ENCODE measurements at regions not wholly inside any gene's neighbourhood (a gene's known extent, or its start where the extent isn't known, plus 50 kb on each side); places are given as distances from the start of the nearest gene placed in this dataset.

- WGBS, 2 donors (ENCODE audit: extremely low coverage in 2 of 2, insufficient read length in 2 of 2, insufficient replicate concordance in 1 of 2), result no CpG with 5 or more reads among the region's 6 CpGs
- Histone ChIP-seq H2BK120ac (ENCODE audit: low read depth, low read length) (no peak overlapping the region), H2AK5ac (ENCODE audit: low read depth, low read length) (no peak overlapping the region), H2BK5ac (ENCODE audit: low read length) (no peak overlapping the region), H3K27ac (replicated peaks; ENCODE audit: low read length) (no peak overlapping the region), H3K36me3 (replicated peaks in 1 of 2; ENCODE audit: control insufficient read depth in 2 of 2, insufficient read depth in 2 of 2, low read length in 2 of 2) (no peaks in the 10 kb centered on the region), H3K18ac (ENCODE audit: low read length) (no peak overlapping the region), H3K23ac (ENCODE audit: low read depth, low read length, poor library complexity) (no peak overlapping the region), H4K8ac (ENCODE audit: low read depth, low read length) (no peak overlapping the region), H3K27me3 (ENCODE audit: control insufficient read depth in 3 of 3, insufficient read depth in 3 of 3, low read depth in 1 of 3, low read length in 3 of 3) (no peaks in the 10 kb centered on the region), H3K14ac (ENCODE audit: low read length) (no peak overlapping the region), H2BK12ac (ENCODE audit: low read length) (no peak overlapping the region), H3K4me1 (ENCODE audit: control insufficient read depth in 2 of 2, insufficient read depth in 1 of 2, low read depth in 1 of 2, low read length in 2 of 2) (peaks cover 1 to 4% of the 10 kb centered on the region in 2 donors), H3K4me2 (ENCODE audit: insufficient read depth, low read length, poor library complexity, severe bottlenecking) (no peak overlapping the region), H3K9me3 (replicated peaks in 1 of 2; ENCODE audit: control insufficient read depth in 2 of 2, insufficient read depth in 1 of 2, low read depth in 1 of 2, low read length in 2 of 2) (no peaks in the 10 kb centered on the region), H3K4ac (ENCODE audit: low read length) (no peak overlapping the region), H3K79me1 (ENCODE audit: low read depth, low read length) (no peaks in the 10 kb centered on the region), H3K9ac (ENCODE audit: low read depth, low read length, poor library complexity) (no peak overlapping the region), H4K91ac (ENCODE audit: low read depth, low read length, poor library complexity) (no peak overlapping the region), H3K4me3 (ENCODE audit: low read length in 2 of 2) (no peak overlapping the region), H2AFZ (ENCODE audit: low read length) (no peak overlapping the region), H2BK15ac (ENCODE audit: low read length) (no peak overlapping the region)
- DNase-seq (ENCODE audit: low spot score), result no peak
These were observed 59.6 kb upstream of the IQSEC1 start for GRCh38 chr3:13132731-13133410.

- H3K23ac ChIP-seq (ENCODE audit: low read depth, low read length, poor library complexity), result no peak overlapping the region
- H3K9ac ChIP-seq (ENCODE audit: low read depth, low read length, poor library complexity), result no peak overlapping the region
- H3K18ac ChIP-seq (ENCODE audit: low read length), result no peak overlapping the region
- H3K79me1 ChIP-seq (ENCODE audit: low read depth, low read length), result no peaks in the 10 kb centered on the region
- H3K4ac ChIP-seq (ENCODE audit: low read length), result no peak overlapping the region
- no peaks in the 10 kb centered on the region for H3K36me3 ChIP-seq (replicated peaks in 1 of 2; ENCODE audit: control insufficient read depth in 2 of 2, insufficient read depth in 2 of 2, low read length in 2 of 2)
- no peak overlapping the region for H2AK5ac ChIP-seq (ENCODE audit: low read depth, low read length)
- no peak for DNase-seq (ENCODE audit: low spot score)
- no peak overlapping the region for H2BK15ac ChIP-seq (ENCODE audit: low read length)
- no peak overlapping the region for H3K4me3 ChIP-seq (ENCODE audit: low read length in 2 of 2)
- no peak overlapping the region for H3K14ac ChIP-seq (ENCODE audit: low read length)
- no peaks in the 10 kb centered on the region for H3K27me3 ChIP-seq (ENCODE audit: control insufficient read depth in 3 of 3, insufficient read depth in 3 of 3, low read depth in 1 of 3, low read length in 3 of 3)
- no peak overlapping the region for H4K8ac ChIP-seq (ENCODE audit: low read depth, low read length)
- no peak overlapping the region for H3K4me2 ChIP-seq (ENCODE audit: insufficient read depth, low read length, poor library complexity, severe bottlenecking)
- no peak overlapping the region for H2AFZ ChIP-seq (ENCODE audit: low read length)
- H2BK120ac ChIP-seq (ENCODE audit: low read depth, low read length), result no peak overlapping the region
- no peak overlapping the region for H2BK12ac ChIP-seq (ENCODE audit: low read length)
- H2BK5ac ChIP-seq (ENCODE audit: low read length), result no peak overlapping the region
- no peak overlapping the region for H3K27ac ChIP-seq (replicated peaks; ENCODE audit: low read length)
- H3K9me3 ChIP-seq (replicated peaks in 1 of 2; ENCODE audit: control insufficient read depth in 2 of 2, insufficient read depth in 1 of 2, low read depth in 1 of 2, low read length in 2 of 2), result no peaks in the 10 kb centered on the region
- H3K4me1 ChIP-seq (ENCODE audit: control insufficient read depth in 2 of 2, insufficient read depth in 1 of 2, low read depth in 1 of 2, low read length in 2 of 2), result peaks cover 0 to 4% of the 10 kb centered on the region in 2 donors
- no peak overlapping the region for H4K91ac ChIP-seq (ENCODE audit: low read depth, low read length, poor library complexity)
- no CpG with 5 or more reads among the region's 4 CpGs for WGBS, 2 donors (ENCODE audit: extremely low coverage in 2 of 2, insufficient read length in 2 of 2, insufficient replicate concordance in 1 of 2)
These were observed 59.1 kb upstream of the IQSEC1 start for GRCh38 chr3:13132281-13132680.

GRCh38 chr3:13130464-13131193, 57.4 kb upstream of the IQSEC1 start:
- WGBS, 2 donors (ENCODE audit: extremely low coverage in 2 of 2, insufficient read length in 2 of 2, insufficient replicate concordance in 1 of 2), result no CpG with 5 or more reads among the region's 3 CpGs
- no peak overlapping the region for H3K23ac ChIP-seq (ENCODE audit: low read depth, low read length, poor library complexity)
- H3K79me1 ChIP-seq (ENCODE audit: low read depth, low read length), result no peaks in the 10 kb centered on the region
- H2BK120ac ChIP-seq (ENCODE audit: low read depth, low read length), result no peak overlapping the region
- no peak overlapping the region for H2AK5ac ChIP-seq (ENCODE audit: low read depth, low read length)
- no peak overlapping the region for H3K4ac ChIP-seq (ENCODE audit: low read length)
- H3K4me3 ChIP-seq (ENCODE audit: low read length in 2 of 2), result no peak overlapping the region
- H3K18ac ChIP-seq (ENCODE audit: low read length), result no peak overlapping the region
- no peak overlapping the region for H3K27ac ChIP-seq (replicated peaks; ENCODE audit: low read length)
- no peaks in the 10 kb centered on the region for H3K36me3 ChIP-seq (replicated peaks in 1 of 2; ENCODE audit: control insufficient read depth in 2 of 2, insufficient read depth in 2 of 2, low read length in 2 of 2)
- H3K14ac ChIP-seq (ENCODE audit: low read length), result no peak overlapping the region
- H3K4me1 ChIP-seq (ENCODE audit: control insufficient read depth in 2 of 2, insufficient read depth in 1 of 2, low read depth in 1 of 2, low read length in 2 of 2), result peaks cover 0 to 1% of the 10 kb centered on the region in 2 donors
- no peaks in the 10 kb centered on the region for H3K27me3 ChIP-seq (ENCODE audit: control insufficient read depth in 3 of 3, insufficient read depth in 3 of 3, low read depth in 1 of 3, low read length in 3 of 3)
- no peak overlapping the region for H2BK5ac ChIP-seq (ENCODE audit: low read length)
- no peak overlapping the region for H2BK15ac ChIP-seq (ENCODE audit: low read length)
- no peak overlapping the region for H3K9ac ChIP-seq (ENCODE audit: low read depth, low read length, poor library complexity)
- no peak overlapping the region for H3K4me2 ChIP-seq (ENCODE audit: insufficient read depth, low read length, poor library complexity, severe bottlenecking)
- H4K8ac ChIP-seq (ENCODE audit: low read depth, low read length), result no peak overlapping the region
- no peak overlapping the region for H4K91ac ChIP-seq (ENCODE audit: low read depth, low read length, poor library complexity)
- no peak overlapping the region for H2AFZ ChIP-seq (ENCODE audit: low read length)
- DNase-seq (ENCODE audit: low spot score), result no peak
- no peaks in the 10 kb centered on the region for H3K9me3 ChIP-seq (replicated peaks in 1 of 2; ENCODE audit: control insufficient read depth in 2 of 2, insufficient read depth in 1 of 2, low read depth in 1 of 2, low read length in 2 of 2)
- no peak overlapping the region for H2BK12ac ChIP-seq (ENCODE audit: low read length)
